ENCODE measurements at regions not wholly inside any gene's neighbourhood (a gene's known extent, or its start where the extent isn't known, plus 50 kb on each side); places are given as distances from the start of the nearest gene placed in this dataset.

- no peak for TF ChIP-seq ZFX (IDR thresholded peaks at IDR 0.05; ENCODE audit: borderline replicate concordance)
- TF ChIP-seq CTCF (IDR thresholded peaks at IDR 0.05) = no peak
These were observed 109.6 kb upstream of the RPS6KA2 start for GRCh38 chr6:166736634-166737033.

GRCh38 chr6:166733900-166734299 lies 106.8 kb upstream of the RPS6KA2 start:
- TF ChIP-seq ZFX (IDR thresholded peaks at IDR 0.05; ENCODE audit: borderline replicate concordance) (no peak), CTCF (IDR thresholded peaks at IDR 0.05) (no peak)

More at GRCh38 chr6:166736634-166737033, 109.6 kb upstream of the RPS6KA2 start:
- H3K27ac ChIP-seq = no peak overlapping the region

GRCh38 chr6:166729658-166730057 lies 102.6 kb upstream of the RPS6KA2 start:
- no peak for TF ChIP-seq CTCF (IDR thresholded peaks at IDR 0.05)
- TF ChIP-seq ZFX (IDR thresholded peaks at IDR 0.05; ENCODE audit: borderline replicate concordance) = no peak
- H3K27ac ChIP-seq = no peak overlapping the region

More at GRCh38 chr6:166733900-166734299, 106.8 kb upstream of the RPS6KA2 start:
- H3K27ac ChIP-seq = no peak overlapping the region

GRCh38 chr6:166728884-166729530 lies 102.0 kb upstream of the RPS6KA2 start:
- no peak for TF ChIP-seq CTCF (IDR thresholded peaks at IDR 0.05)
- TF ChIP-seq ZFX (IDR thresholded peaks at IDR 0.05; ENCODE audit: borderline replicate concordance) = no peak
- H3K27ac ChIP-seq = no peak overlapping the region

GRCh38 chr6:166726201-166726600 lies 99.2 kb upstream of the RPS6KA2 start:
- TF ChIP-seq ZFX (IDR thresholded peaks at IDR 0.05; ENCODE audit: borderline replicate concordance) (no peak), CTCF (IDR thresholded peaks at IDR 0.05) (no peak)
- no peak overlapping the region for H3K27ac ChIP-seq

GRCh38 chr6:166725571-166725970 lies 98.5 kb upstream of the RPS6KA2 start:
- TF ChIP-seq CTCF (IDR thresholded peaks at IDR 0.05) = no peak
- no peak for TF ChIP-seq ZFX (IDR thresholded peaks at IDR 0.05; ENCODE audit: borderline replicate concordance)
- no peak overlapping the region for H3K27ac ChIP-seq

- TF ChIP-seq CTCF (IDR thresholded peaks at IDR 0.05) (no peak), ZFX (IDR thresholded peaks at IDR 0.05; ENCODE audit: borderline replicate concordance) (no peak)
- no peak overlapping the region for H3K27ac ChIP-seq
These were observed 97.5 kb upstream of the RPS6KA2 start for GRCh38 chr6:166724576-166724975.

All from 22Rv1 (cell line).